AG09309 (cell line): ENCODE measurements at regions not wholly inside any gene's neighbourhood (a gene's known extent, or its start where the extent isn't known, plus 50 kb on each side); places are given as distances from the start of the nearest gene placed in this dataset.

Experiments used
- DNase-seq: peaks from one replicate; pipeline ENCODE4 v3.0.0-alpha.2; 2010; ENCODE audit warnings: low read depth
- H3K4me3 ChIP-seq: 2 replicates; pipeline ENCODE4 v1.5.1; 2011; ENCODE audit warnings: mild to moderate bottlenecking, low read depth, low read length, moderate library complexity; ENCODE audit not compliant: control insufficient read depth
- CTCF ChIP-seq: IDR thresholded peaks from 2 replicates; pipeline ENCODE4 v1.5.1; 2011; ENCODE audit warnings: mild to moderate bottlenecking, low read depth, low read length, inconsistent platforms; ENCODE audit not compliant: insufficient read depth, control insufficient read depth; ENCODE audit errors: missing control alignments

GRCh38 chr1:175887981-175888428, 144.6 kb upstream of the TNR start:
- no peak for DNase-seq
- H3K4me3 ChIP-seq, result no peak overlapping the region
- TF ChIP-seq CTCF, result peak; percentile 74

GRCh38 chr1:175887521-175887920, 144.1 kb upstream of the TNR start:
- DNase-seq, result no peak
- TF ChIP-seq CTCF, result no peak
- H3K4me3 ChIP-seq, result no peak overlapping the region

GRCh38 chr1:175885326-175885725, 141.9 kb upstream of the TNR start:
- no peak overlapping the region for H3K4me3 ChIP-seq
- peak; percentile 10 for DNase-seq
- TF ChIP-seq CTCF, result no peak

GRCh38 chr1:175884369-175884768, 141.0 kb upstream of the TNR start:
- no peak for DNase-seq
- no peak overlapping the region for H3K4me3 ChIP-seq
- no peak for TF ChIP-seq CTCF

GRCh38 chr1:175882192-175882591, 138.8 kb upstream of the TNR start:
- no peak for DNase-seq
- TF ChIP-seq CTCF, result no peak
- no peak overlapping the region for H3K4me3 ChIP-seq

- no peak for TF ChIP-seq CTCF
- H3K4me3 ChIP-seq, result no peak overlapping the region
- no peak for DNase-seq
Measured at GRCh38 chr1:175881246-175881976, 138.0 kb upstream of the TNR start.

GRCh38 chr1:175878775-175879174, 135.4 kb upstream of the TNR start:
- TF ChIP-seq CTCF, result no peak
- no peak for DNase-seq
- H3K4me3 ChIP-seq, result no peak overlapping the region
